ENCODE measurements at regions not wholly inside any gene's neighbourhood (a gene's known extent, or its start where the extent isn't known, plus 50 kb on each side); places are given as distances from the start of the nearest gene placed in this dataset.

DNA sequence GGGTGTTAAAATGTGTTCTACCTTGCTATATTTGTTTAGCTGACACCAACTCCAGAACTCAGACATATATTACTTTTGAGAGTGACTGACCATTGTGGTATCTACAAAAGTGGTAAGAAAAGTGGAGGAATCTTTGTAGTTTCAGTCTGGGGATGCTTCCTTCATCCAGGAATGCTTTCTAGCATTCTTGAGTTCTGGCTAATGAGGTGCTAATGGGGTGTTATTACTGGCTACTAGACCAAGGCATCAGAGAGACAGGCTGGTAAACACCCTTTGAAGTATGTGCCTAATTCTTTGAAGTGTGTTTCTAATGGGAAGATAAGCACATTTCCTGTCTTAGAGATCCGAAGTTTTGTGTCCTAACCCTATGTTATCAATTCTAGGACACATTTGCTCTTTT, 310.4 kb downstream of the SPRY1 start:
- H3K4me3 ChIP-seq (IDR thresholded peaks at IDR 0.05; ENCODE audit: insufficient read depth, low read depth, low read length): no peak overlapping the region
- H2AFZ ChIP-seq (ENCODE audit: low read depth): no peak overlapping the region
- no peak overlapping the region for H3K9ac ChIP-seq
- H4K20me1 ChIP-seq (ENCODE audit: insufficient read depth): no peaks in the 10 kb centered on the region
- TF ChIP-seq, protein P1, sequence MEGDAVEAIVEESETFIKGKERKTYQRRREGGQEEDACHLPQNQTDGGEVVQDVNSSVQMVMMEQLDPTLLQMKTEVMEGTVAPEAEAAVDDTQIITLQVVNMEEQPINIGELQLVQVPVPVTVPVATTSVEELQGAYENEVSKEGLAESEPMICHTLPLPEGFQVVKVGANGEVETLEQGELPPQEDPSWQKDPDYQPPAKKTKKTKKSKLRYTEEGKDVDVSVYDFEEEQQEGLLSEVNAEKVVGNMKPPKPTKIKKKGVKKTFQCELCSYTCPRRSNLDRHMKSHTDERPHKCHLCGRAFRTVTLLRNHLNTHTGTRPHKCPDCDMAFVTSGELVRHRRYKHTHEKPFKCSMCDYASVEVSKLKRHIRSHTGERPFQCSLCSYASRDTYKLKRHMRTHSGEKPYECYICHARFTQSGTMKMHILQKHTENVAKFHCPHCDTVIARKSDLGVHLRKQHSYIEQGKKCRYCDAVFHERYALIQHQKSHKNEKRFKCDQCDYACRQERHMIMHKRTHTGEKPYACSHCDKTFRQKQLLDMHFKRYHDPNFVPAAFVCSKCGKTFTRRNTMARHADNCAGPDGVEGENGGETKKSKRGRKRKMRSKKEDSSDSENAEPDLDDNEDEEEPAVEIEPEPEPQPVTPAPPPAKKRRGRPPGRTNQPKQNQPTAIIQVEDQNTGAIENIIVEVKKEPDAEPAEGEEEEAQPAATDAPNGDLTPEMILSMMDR (conservative IDR thresholded peaks at IDR 0.05; ENCODE audit: low read depth, low read length): no peak
- H3K4me1 ChIP-seq (ENCODE audit: low read depth, poor library complexity, severe bottlenecking): no peaks in the 10 kb centered on the region
- H3K36me3 ChIP-seq (ENCODE audit: insufficient read depth): no peaks in the 10 kb centered on the region
- H3K79me2 ChIP-seq (ENCODE audit: insufficient read depth, low read depth): no peaks in the 10 kb centered on the region
- H3K4me2 ChIP-seq: no peak overlapping the region
- no peak overlapping the region for H3K27ac ChIP-seq
- H3K27me3 ChIP-seq (ENCODE audit: insufficient read depth, low read depth): no peaks in the 10 kb centered on the region

GRCh38 chr4:123708902-123709301, 312.3 kb downstream of the SPRY1 start:
- Histone ChIP-seq H3K4me3 (IDR thresholded peaks at IDR 0.05; ENCODE audit: insufficient read depth, low read depth, low read length) (no peak overlapping the region), H3K27ac (no peak overlapping the region)
- TF ChIP-seq, protein P1 (conservative IDR thresholded peaks at IDR 0.05; ENCODE audit: low read depth, low read length): no peak

DNA sequence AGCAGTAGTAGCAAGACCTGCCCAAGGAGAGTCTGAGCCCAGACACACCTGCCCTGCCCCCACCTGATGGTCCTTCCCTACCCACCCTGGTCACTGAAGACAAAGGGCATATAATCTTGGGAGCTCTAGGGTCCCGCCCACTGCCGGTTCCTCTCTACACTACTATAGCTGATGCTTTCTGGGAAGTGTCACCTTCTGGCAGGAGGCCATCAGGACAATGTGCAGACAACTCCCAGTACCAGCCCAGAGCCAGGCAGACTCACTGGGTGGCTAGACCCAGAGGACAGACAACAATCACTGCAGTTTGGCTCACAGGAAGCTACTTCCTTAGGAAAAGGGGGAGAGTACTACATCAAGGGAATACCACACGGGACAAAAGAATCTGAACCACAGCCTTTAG, 312.7 kb downstream of the SPRY1 start:
- no peak overlapping the region for H3K27ac ChIP-seq
- no peak overlapping the region for H2AFZ ChIP-seq (ENCODE audit: low read depth)
- H4K20me1 ChIP-seq (ENCODE audit: insufficient read depth): no peaks in the 10 kb centered on the region
- H3K4me1 ChIP-seq (ENCODE audit: low read depth, poor library complexity, severe bottlenecking): no peaks in the 10 kb centered on the region
- H3K4me3 ChIP-seq (IDR thresholded peaks at IDR 0.05; ENCODE audit: insufficient read depth, low read depth, low read length): no peak overlapping the region
- H3K79me2 ChIP-seq (ENCODE audit: insufficient read depth, low read depth): no peaks in the 10 kb centered on the region
- TF ChIP-seq, protein P1 (conservative IDR thresholded peaks at IDR 0.05; ENCODE audit: low read depth, low read length): no peak
- H3K27me3 ChIP-seq (ENCODE audit: insufficient read depth, low read depth): no peaks in the 10 kb centered on the region
- H3K4me2 ChIP-seq: no peak overlapping the region
- H3K9ac ChIP-seq: no peak overlapping the region
- H3K36me3 ChIP-seq (ENCODE audit: insufficient read depth): no peaks in the 10 kb centered on the region

More at GRCh38 chr4:123708902-123709301, 312.3 kb downstream of the SPRY1 start:
- Histone ChIP-seq H4K20me1 (ENCODE audit: insufficient read depth) (no peaks in the 10 kb centered on the region), H3K4me2 (no peak overlapping the region), H3K27me3 (ENCODE audit: insufficient read depth, low read depth) (no peaks in the 10 kb centered on the region), H3K36me3 (ENCODE audit: insufficient read depth) (no peaks in the 10 kb centered on the region), H3K4me1 (ENCODE audit: low read depth, poor library complexity, severe bottlenecking) (no peaks in the 10 kb centered on the region), H3K79me2 (ENCODE audit: insufficient read depth, low read depth) (no peaks in the 10 kb centered on the region), H2AFZ (ENCODE audit: low read depth) (no peak overlapping the region), H3K9ac (no peak overlapping the region)

DNA sequence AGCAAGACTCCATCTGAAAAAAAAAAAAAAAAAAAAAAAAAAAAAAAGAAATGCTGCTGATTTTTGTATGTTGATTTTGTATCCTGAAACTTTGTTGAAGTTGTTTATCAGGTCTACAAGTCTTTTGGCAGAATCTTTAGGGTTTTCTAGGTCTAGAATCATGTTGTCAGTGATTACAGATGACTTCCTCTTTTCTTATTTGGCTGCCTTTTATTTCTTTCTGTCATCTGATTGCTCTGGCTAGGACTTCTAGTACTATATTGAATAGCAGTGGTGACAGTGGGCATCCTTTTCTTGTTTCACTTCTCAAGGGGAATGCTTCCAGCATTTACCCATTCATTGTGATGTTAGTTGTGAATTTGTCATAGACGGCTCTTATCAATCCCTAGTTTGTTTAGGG, 334.4 kb downstream of the SPRY1 start:
- H3K27ac ChIP-seq: no peak overlapping the region
- no peak overlapping the region for H3K4me2 ChIP-seq
- H2AFZ ChIP-seq (ENCODE audit: low read depth): no peak overlapping the region
- H3K4me3 ChIP-seq (IDR thresholded peaks at IDR 0.05; ENCODE audit: insufficient read depth, low read depth, low read length): no peak overlapping the region
- no peaks in the 10 kb centered on the region for H3K36me3 ChIP-seq (ENCODE audit: insufficient read depth)
- no peaks in the 10 kb centered on the region for H3K79me2 ChIP-seq (ENCODE audit: insufficient read depth, low read depth)
- TF ChIP-seq, protein P1 (conservative IDR thresholded peaks at IDR 0.05; ENCODE audit: low read depth, low read length): no peak
- no peaks in the 10 kb centered on the region for H3K4me1 ChIP-seq (ENCODE audit: low read depth, poor library complexity, severe bottlenecking)
- no peak overlapping the region for H3K9ac ChIP-seq
- H4K20me1 ChIP-seq (ENCODE audit: insufficient read depth): no peaks in the 10 kb centered on the region
- no peaks in the 10 kb centered on the region for H3K27me3 ChIP-seq (ENCODE audit: insufficient read depth, low read depth)

Data from KMS-11 (cell line).